UCSD-AML1 (cell line): ENCODE measurements at regions not wholly inside any gene's neighbourhood (a gene's known extent, or its start where the extent isn't known, plus 50 kb on each side); places are given as distances from the start of the nearest gene placed in this dataset.

Experiments used
- DNase-seq: peaks from one replicate; lab custom pipeline; 2025; ENCODE audit not compliant: unreplicated experiment; lab: John Stamatoyannopoulos, UW

GRCh38 chr18:77505499-77505898 is 255.9 kb downstream of the GALR1 start:
- no peak for DNase-seq

- DNase-seq = no peak
Observed at GRCh38 chr18:77512152-77512551, 262.5 kb downstream of the GALR1 start.

GRCh38 chr18:77517901-77518300 is 268.3 kb downstream of the GALR1 start:
- DNase-seq = no peak

GRCh38 chr18:77520767-77521166 is 271.1 kb downstream of the GALR1 start:
- DNase-seq = no peak

GRCh38 chr18:77522051-77522675 is 272.5 kb downstream of the GALR1 start:
- no peak for DNase-seq

GRCh38 chr18:77524909-77525308 is 275.3 kb downstream of the GALR1 start:
- no peak for DNase-seq

GRCh38 chr18:77526962-77527361 is 277.3 kb downstream of the GALR1 start:
- DNase-seq = no peak

- no peak for DNase-seq
Observed at GRCh38 chr18:77528872-77529271, 279.2 kb downstream of the GALR1 start.

- DNase-seq = no peak
Observed at GRCh38 chr18:77529492-77530176, 280.0 kb downstream of the GALR1 start.

GRCh38 chr18:77530732-77531131 is 281.1 kb downstream of the GALR1 start:
- DNase-seq = no peak

- no peak for DNase-seq
Observed at GRCh38 chr18:77539860-77540259, 290.2 kb downstream of the GALR1 start.

- no peak for DNase-seq
Observed at GRCh38 chr18:77544792-77545191, 295.1 kb downstream of the GALR1 start.

GRCh38 chr18:77547757-77548156 is 298.1 kb downstream of the GALR1 start:
- no peak for DNase-seq

- no peak for DNase-seq
Observed at GRCh38 chr18:77548790-77549420, 299.3 kb downstream of the GALR1 start.

GRCh38 chr18:77550625-77551024 is 301.0 kb downstream of the GALR1 start:
- no peak for DNase-seq

GRCh38 chr18:77551055-77551454 is 301.4 kb downstream of the GALR1 start:
- no peak for DNase-seq

GRCh38 chr18:77552945-77553344 is 303.3 kb downstream of the GALR1 start:
- no peak for DNase-seq

GRCh38 chr18:77554061-77554460 is 304.4 kb downstream of the GALR1 start:
- no peak for DNase-seq

GRCh38 chr18:77557046-77557587 is 307.5 kb downstream of the GALR1 start:
- no peak for DNase-seq

- no peak for DNase-seq
Observed at GRCh38 chr18:77559274-77559910, 309.7 kb downstream of the GALR1 start.

GRCh38 chr18:77560341-77560992 is 310.8 kb downstream of the GALR1 start:
- DNase-seq = no peak
